Immature natural killer cell (primary cell): ENCODE measurements at regions not wholly inside any gene's neighbourhood (a gene's known extent, or its start where the extent isn't known, plus 50 kb on each side); places are given as distances from the start of the nearest gene placed in this dataset.

ENCODE experiments used
- DNase-seq, 3 donors: peaks; one replicate each; pipeline ENCODE4 v3.0.0; 2022; ENCODE audit warnings: mixed read lengths in 1 of 3
- H3K27ac Mint-ChIP-seq, 6 donors: one replicate each; pipeline ENCODE4 v1.8.0; 2020; ENCODE audit warnings: mixed read lengths in 6 of 6, mild to moderate bottlenecking in 5 of 6, inconsistent platforms in 4 of 6, moderate library complexity in 3 of 6
- H3K27me3 Mint-ChIP-seq, 3 donors: one replicate each; pipeline ENCODE4 v1.8.0; 2020 to 2021; ENCODE audit warnings: low read depth in 3 of 3, mild to moderate bottlenecking in 3 of 3, mixed read lengths in 3 of 3, moderate library complexity in 3 of 3, inconsistent platforms in 1 of 3
- H3K36me3 Mint-ChIP-seq, 3 donors: one replicate each; pipeline ENCODE4 v1.8.0; 2020; ENCODE audit warnings: mixed read lengths in 3 of 3, inconsistent platforms in 2 of 3, mild to moderate bottlenecking in 2 of 3
- H3K4me1 Mint-ChIP-seq, 2 donors: one replicate each; pipeline ENCODE4 v1.8.0; 2020; ENCODE audit warnings: inconsistent platforms in 2 of 2, mild to moderate bottlenecking in 2 of 2, mixed read lengths in 2 of 2, moderate library complexity in 1 of 2
- H3K4me3 Mint-ChIP-seq, 5 donors: one replicate each; pipeline ENCODE4 v1.8.0; 2020; ENCODE audit warnings: mild to moderate bottlenecking in 5 of 5, mixed read lengths in 5 of 5, inconsistent platforms in 3 of 5, moderate library complexity in 3 of 5
- H3K9me3 Mint-ChIP-seq, 6 donors: one replicate each; pipeline ENCODE4 v1.8.0; 2020; ENCODE audit warnings: mild to moderate bottlenecking in 6 of 6, mixed read lengths in 6 of 6, inconsistent platforms in 4 of 6, moderate library complexity in 3 of 6

DNA sequence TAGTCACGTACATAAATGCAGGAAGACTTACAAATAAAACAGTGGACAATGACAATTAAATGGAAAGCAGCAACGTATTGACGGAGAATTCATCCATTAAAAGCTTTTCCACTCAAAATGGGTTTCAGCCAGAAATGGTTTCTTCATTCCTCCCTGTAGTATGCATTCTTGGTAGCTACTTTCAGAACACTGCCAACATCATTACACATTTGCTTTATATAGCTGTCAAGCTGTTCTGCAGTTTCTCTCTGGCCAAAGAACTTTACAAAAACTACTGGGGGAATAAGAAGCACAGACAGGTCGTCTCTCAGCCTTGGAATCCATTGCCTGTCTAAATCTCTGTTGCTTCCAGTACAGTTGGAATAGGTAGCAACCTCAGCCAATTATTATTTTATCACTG lies 84.1 kb upstream of the NCKAP5 start:
- H3K4me1 Mint-ChIP-seq: no peaks in the 10 kb centered on the region
- H3K9me3 Mint-ChIP-seq: peaks cover 0 to 10% (median 5%) of the 10 kb centered on the region in 6 donors
- no peaks in the 10 kb centered on the region for H3K36me3 Mint-ChIP-seq
- H3K4me3 Mint-ChIP-seq: no peak overlapping the region
- peaks cover 0 to 4% (median 0%) of the 10 kb centered on the region in 3 donors for H3K27me3 Mint-ChIP-seq
- no peak for DNase-seq
- H3K27ac Mint-ChIP-seq: no peak overlapping the region

DNA sequence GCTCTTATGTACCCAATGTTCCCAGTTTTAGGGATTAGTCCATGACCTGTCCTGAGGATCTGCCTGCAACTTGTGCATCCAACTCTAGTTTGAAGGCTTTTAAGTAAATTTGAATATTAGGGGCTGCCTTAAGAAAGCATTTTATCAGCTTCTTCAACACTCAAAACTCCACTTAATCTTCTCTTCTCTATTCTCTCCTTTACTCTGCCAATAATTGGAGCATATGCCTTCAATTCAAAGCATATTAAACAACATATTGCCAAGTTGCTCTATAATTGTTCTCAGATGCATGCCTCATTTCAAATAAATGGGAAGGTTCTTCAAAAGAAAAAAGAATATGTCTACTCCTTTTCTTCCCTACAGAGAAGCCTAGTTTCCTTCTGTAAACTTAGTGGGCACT lies 84.8 kb upstream of the NCKAP5 start:
- Mint-ChIP-seq H3K27me3 (peaks cover 0 to 4% (median 0%) of the 10 kb centered on the region in 3 donors), H3K9me3 (peaks cover 0 to 10% (median 5%) of the 10 kb centered on the region in 6 donors), H3K4me3 (no peak overlapping the region), H3K27ac (no peak overlapping the region), H3K4me1 (no peaks in the 10 kb centered on the region), H3K36me3 (no peaks in the 10 kb centered on the region)
- DNase-seq: no peak

DNA sequence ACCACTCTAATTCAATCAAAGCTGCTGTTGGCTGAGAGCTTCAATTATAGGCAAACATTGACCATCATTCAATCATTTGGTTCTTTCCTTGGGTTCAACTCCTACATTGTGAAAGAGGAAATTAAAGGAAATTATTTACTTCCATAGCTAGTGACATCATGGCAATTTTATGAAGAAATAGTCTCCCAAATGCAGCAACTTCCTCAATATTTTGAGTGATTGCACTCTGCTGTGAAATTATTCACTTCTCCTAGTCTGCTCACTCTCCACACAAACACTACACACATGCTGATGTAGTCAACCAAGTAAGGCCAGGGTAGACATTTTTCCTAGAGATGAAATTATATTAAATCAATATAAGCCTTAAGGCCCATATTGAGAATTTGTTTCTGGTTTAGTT lies 86.7 kb upstream of the NCKAP5 start:
- Mint-ChIP-seq H3K27me3 (peaks cover 0 to 4% (median 0%) of the 10 kb centered on the region in 3 donors), H3K27ac (no peak overlapping the region), H3K4me3 (no peak overlapping the region), H3K9me3 (peaks cover 0 to 11% (median 2%) of the 10 kb centered on the region in 6 donors), H3K36me3 (no peaks in the 10 kb centered on the region), H3K4me1 (no peaks in the 10 kb centered on the region)
- DNase-seq: no peak

DNA sequence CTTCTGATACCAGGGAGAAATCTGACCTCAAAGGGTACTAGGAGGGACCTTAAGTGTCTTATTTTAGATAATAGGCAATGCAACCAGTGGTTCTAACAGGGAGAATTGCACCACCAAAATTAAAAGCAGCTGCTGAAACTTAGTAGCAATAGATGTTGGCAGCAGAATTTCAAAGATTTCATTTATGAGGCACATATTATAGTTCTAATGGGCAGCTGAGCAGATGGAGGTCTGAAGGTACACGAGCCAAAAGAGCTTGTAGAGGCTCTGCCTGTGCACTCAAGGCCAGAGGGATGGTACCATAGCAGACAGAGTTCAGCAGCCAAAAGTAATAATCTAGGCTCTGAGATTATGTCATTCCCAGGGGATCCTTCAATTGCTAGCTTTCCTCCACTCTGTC lies 87.3 kb upstream of the NCKAP5 start:
- H3K36me3 Mint-ChIP-seq: no peaks in the 10 kb centered on the region
- peaks cover 0 to 8% (median 5%) of the 10 kb centered on the region in 6 donors for H3K9me3 Mint-ChIP-seq
- DNase-seq: no peak
- no peaks in the 10 kb centered on the region for H3K4me1 Mint-ChIP-seq
- H3K4me3 Mint-ChIP-seq: no peak overlapping the region
- H3K27ac Mint-ChIP-seq: no peak overlapping the region
- H3K27me3 Mint-ChIP-seq: peaks cover 0 to 2% (median 0%) of the 10 kb centered on the region in 3 donors

DNA sequence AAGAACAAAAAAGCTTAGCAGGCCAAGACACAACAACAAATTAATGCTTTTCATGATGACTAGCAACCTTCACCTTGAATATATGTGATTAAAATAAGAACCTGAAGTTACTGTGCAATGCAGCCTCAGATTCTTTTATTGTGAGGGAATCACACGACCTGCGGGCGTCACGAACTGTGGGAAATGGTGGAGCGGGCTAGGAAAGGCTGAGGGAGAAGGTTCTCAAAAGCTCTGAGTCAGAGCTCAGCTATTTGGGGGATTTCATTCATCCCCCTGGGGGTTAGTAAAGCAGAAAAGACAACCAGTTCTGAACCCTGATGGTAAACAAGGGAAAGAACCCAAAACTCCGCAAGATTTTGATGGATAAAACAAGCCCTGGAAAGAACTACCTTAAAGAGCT lies 89.3 kb upstream of the NCKAP5 start:
- H3K4me3 Mint-ChIP-seq: no peak overlapping the region
- peaks cover 0 to 11% (median 7%) of the 10 kb centered on the region in 6 donors for H3K9me3 Mint-ChIP-seq
- H3K36me3 Mint-ChIP-seq: no peaks in the 10 kb centered on the region
- no peak overlapping the region for H3K27ac Mint-ChIP-seq
- no peaks in the 10 kb centered on the region for H3K4me1 Mint-ChIP-seq
- DNase-seq: no peak
- H3K27me3 Mint-ChIP-seq: peaks cover 0 to 2% (median 0%) of the 10 kb centered on the region in 3 donors

DNA sequence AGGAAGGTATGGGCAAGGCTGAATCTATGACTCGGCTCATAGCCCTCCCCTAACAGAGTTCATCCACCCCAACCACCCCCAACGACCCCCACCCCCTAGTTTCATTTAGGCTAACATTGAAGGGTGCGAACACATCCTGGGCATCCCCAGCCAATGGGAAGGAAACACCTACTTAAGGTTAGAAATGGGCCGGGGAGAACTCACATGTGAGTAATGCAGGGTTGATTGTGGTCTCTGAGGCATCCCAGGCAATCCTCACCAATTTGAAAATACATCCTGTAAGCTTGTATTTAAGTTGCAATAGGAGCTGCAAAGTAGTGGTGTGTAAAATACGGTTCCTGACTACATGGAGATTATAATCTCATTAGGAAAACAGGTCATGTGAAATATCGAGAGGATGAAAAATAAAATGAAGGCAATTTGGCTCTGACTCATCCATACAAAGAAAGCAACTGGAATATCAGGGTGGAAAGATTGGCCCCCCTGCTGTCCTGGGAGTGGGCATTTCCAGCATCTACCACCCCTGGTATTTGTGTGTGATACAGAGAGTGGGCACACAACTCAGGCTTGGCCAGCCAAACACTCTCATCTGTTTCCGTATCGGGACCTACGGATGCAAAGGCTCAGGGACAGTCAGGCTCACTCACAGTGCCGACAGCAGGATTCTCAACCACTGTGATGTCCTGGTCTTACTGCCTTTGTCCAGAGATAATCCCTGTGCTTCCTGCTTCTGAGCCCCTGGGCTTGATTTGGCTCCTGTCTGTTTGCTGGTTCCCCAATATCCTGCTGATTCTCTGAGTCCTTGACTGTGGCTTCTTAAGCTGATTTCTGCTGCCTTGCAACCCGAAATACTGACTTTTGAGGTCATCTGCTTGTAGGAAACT lies 90.0 kb upstream of the NCKAP5 start:
- DNase-seq: no peak
- Mint-ChIP-seq H3K4me3 (no peak overlapping the region), H3K4me1 (no peaks in the 10 kb centered on the region), H3K36me3 (no peaks in the 10 kb centered on the region), H3K27me3 (peaks cover 0 to 2% (median 0%) of the 10 kb centered on the region in 3 donors), H3K9me3 (peaks cover 0 to 11% (median 7%) of the 10 kb centered on the region in 6 donors), H3K27ac (no peak overlapping the region)

DNA sequence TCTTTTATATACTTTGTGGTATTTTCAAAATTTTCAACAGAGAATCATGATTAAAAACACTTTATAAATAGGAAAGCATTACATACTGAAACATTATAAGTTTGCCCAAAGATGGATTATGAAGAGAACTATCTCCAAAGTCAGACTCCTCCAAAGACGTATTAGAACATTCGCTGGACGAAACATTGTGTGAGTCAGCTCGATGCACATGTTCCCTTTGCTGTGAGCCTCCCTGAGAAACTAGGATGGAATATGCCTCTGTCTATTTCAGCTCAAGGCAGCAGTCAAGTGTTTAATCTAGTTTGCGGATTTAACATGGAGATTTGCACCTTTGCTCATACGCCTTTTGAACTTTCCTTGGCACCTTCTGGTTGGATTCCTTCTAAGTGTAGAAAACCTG lies 92.2 kb upstream of the NCKAP5 start:
- H3K4me3 Mint-ChIP-seq: no peak overlapping the region
- no peaks in the 10 kb centered on the region for H3K4me1 Mint-ChIP-seq
- DNase-seq: no peak
- H3K36me3 Mint-ChIP-seq: no peaks in the 10 kb centered on the region
- peaks cover 1 to 25% (median 7%) of the 10 kb centered on the region in 6 donors for H3K9me3 Mint-ChIP-seq
- no peaks in the 10 kb centered on the region for H3K27me3 Mint-ChIP-seq
- no peak overlapping the region for H3K27ac Mint-ChIP-seq

DNA sequence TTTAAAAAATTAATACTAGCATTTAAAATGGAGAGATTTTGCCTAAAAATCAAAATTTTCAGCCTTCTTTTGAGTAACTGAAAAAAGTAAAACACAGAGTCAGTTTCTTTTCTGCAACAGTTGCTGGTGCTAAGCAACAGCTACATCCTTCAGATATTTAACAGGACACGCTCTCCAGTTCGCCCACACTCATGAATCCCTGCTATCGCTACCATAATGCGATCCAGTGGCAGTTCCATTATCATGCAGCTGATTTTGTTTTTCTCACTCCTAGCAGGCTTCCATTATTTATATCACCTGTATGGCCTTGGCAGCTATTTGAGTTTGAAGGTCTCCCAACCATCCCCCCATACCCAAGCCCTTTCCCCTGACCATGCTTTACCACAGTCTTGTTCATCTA lies 93.1 kb upstream of the NCKAP5 start:
- Mint-ChIP-seq H3K27me3 (no peaks in the 10 kb centered on the region), H3K27ac (no peak overlapping the region), H3K9me3 (peaks cover 1 to 25% (median 7%) of the 10 kb centered on the region in 6 donors), H3K4me1 (no peaks in the 10 kb centered on the region), H3K36me3 (no peaks in the 10 kb centered on the region), H3K4me3 (no peak overlapping the region)
- DNase-seq: no peak

DNA sequence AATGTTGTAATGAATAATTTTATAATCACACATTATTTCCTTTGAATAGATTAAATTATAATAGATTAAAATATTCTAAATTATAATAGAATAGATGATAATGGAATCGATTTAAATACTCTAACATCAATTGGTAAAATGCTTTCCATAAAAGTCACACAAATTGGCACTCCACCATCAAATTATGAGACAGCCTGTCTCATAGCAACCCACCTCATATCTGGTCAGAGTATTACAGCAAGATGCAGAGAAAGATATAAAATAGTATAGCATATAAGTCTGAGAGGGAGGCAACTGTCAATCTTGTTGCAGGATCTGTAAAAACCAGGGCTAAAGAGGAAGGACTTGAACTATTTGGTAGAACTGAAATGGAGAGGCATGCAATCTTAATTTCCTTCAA lies 98.4 kb upstream of the NCKAP5 start:
- H3K9me3 Mint-ChIP-seq: peaks cover 3 to 16% (median 6%) of the 10 kb centered on the region in 6 donors
- DNase-seq: no peak
- no peaks in the 10 kb centered on the region for H3K27me3 Mint-ChIP-seq
- H3K4me3 Mint-ChIP-seq: no peak overlapping the region
- H3K27ac Mint-ChIP-seq: no peak overlapping the region
- no peaks in the 10 kb centered on the region for H3K4me1 Mint-ChIP-seq
- H3K36me3 Mint-ChIP-seq: no peaks in the 10 kb centered on the region

DNA sequence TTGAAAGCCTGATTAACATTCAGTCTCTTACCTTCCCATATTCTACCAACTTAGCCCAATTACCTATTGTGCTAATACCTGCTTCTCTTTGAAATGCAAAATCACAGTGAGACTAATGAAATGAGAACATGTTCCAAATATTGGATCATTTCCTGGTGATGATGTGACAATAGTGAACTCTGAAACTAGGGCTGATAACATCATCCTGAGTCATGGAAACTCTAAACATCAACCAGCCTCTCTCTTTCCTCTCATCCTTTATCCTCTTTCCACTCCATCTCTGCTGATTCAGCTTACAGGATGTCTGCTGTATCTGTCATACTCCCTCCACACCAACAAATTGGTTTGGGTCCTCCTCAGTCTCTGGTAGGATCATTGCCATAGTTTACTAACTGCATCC lies 98.8 kb upstream of the NCKAP5 start:
- no peaks in the 10 kb centered on the region for H3K36me3 Mint-ChIP-seq
- no peaks in the 10 kb centered on the region for H3K4me1 Mint-ChIP-seq
- DNase-seq: no peak
- H3K27ac Mint-ChIP-seq: no peak overlapping the region
- H3K4me3 Mint-ChIP-seq: no peak overlapping the region
- no peaks in the 10 kb centered on the region for H3K27me3 Mint-ChIP-seq
- H3K9me3 Mint-ChIP-seq: peaks cover 4 to 16% (median 7%) of the 10 kb centered on the region in 6 donors

DNA sequence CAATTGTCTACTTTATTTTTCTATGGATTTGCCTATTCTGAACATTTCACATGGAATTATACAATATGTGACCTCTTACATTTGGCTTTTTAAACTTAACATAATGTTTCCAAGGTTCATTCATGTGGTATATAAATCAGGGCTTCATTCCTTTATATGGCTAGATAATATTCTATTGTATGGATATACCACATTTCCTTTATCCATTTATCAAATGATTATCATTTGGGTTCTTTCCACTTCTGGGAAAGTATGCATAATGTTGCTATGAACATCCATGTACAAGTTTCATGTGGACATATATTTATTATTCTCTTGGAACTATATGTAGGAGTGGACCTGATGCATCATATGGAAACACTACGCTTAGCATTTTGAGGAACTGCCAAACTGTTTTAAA lies 99.7 kb upstream of the NCKAP5 start:
- H3K4me3 Mint-ChIP-seq: no peak overlapping the region
- peaks cover 4 to 19% (median 7%) of the 10 kb centered on the region in 6 donors for H3K9me3 Mint-ChIP-seq
- no peaks in the 10 kb centered on the region for H3K27me3 Mint-ChIP-seq
- no peaks in the 10 kb centered on the region for H3K36me3 Mint-ChIP-seq
- DNase-seq: no peak
- no peak overlapping the region for H3K27ac Mint-ChIP-seq
- no peaks in the 10 kb centered on the region for H3K4me1 Mint-ChIP-seq

DNA sequence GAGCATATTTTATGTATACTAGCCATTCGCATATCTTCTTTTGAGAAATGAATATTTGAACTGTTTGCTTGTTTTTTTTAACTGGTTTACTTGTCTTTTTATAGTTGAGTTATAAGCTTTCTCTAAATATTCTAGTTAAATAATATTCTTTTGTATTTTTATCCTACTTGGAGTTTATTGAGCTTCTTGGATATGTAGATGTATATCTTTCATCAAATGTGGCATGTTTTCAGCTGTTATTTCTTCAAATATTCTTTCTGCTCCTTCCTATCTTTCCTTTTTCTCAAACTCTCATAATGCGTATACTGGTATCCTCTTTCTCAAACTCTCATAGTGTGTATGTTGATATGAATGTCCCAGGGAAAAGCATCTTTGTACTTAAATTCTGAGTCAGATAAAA lies 100.3 kb upstream of the NCKAP5 start:
- H3K27me3 Mint-ChIP-seq: peaks cover 0 to 2% (median 0%) of the 10 kb centered on the region in 3 donors
- H3K9me3 Mint-ChIP-seq: peaks cover 4 to 18% (median 7%) of the 10 kb centered on the region in 6 donors
- DNase-seq: no peak
- H3K27ac Mint-ChIP-seq: no peak overlapping the region
- H3K36me3 Mint-ChIP-seq: no peaks in the 10 kb centered on the region
- no peak overlapping the region for H3K4me3 Mint-ChIP-seq
- no peaks in the 10 kb centered on the region for H3K4me1 Mint-ChIP-seq

DNA sequence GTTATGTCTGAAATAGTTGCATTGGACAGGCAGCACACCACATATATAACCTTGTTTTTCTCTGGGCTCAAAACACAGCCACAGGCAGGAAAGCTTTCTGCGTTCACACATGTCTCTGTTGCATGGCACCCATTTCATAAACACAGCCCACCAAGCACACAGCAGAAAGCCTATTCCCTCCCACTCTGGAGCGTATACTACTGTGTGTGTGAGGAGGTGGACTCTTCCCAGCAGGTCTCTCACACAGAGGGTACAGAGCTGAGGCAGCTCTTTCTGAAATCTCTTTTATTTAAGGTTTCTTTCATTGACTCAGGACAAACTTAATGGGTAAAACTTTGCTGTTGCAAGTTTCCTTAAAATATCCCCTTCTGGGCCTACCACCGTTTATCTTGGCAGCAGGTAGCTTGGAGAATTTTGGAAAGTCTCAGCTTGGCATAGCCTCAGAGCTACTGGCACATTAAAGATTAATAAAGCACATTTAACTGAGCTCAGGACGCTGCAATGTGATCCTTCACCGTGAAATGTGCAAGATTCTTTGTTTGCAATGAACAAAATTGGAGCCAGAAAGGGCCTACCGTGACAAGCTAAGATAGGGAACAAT lies 105.1 kb upstream of the NCKAP5 start:
- no peak overlapping the region for H3K27ac Mint-ChIP-seq
- no peak overlapping the region for H3K4me3 Mint-ChIP-seq
- H3K9me3 Mint-ChIP-seq: peaks cover 1 to 22% (median 3%) of the 10 kb centered on the region in 6 donors
- no peak for DNase-seq
- no peaks in the 10 kb centered on the region for H3K36me3 Mint-ChIP-seq
- peaks cover 2 to 5% (median 2%) of the 10 kb centered on the region in 3 donors for H3K27me3 Mint-ChIP-seq
- no peaks in the 10 kb centered on the region for H3K4me1 Mint-ChIP-seq

DNA sequence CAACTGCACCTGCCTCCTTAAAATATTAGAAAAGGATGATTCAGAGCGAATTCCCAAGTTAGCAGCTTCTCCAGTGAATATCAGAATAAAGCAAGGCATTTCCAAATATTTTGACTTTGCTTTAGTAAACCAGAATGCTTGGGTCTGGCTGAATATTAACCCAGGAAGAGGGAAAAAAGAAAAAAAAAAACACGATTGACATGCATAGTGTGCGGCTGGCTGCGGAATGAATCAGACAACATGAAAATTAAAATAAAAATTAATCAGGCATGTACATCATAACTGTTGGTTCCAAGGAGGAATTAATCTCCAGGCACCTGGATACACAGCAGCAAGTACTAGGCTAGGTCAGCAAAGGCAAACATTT lies 105.8 kb upstream of the NCKAP5 start:
- DNase-seq: no peak
- no peak overlapping the region for H3K4me3 Mint-ChIP-seq
- no peaks in the 10 kb centered on the region for H3K4me1 Mint-ChIP-seq
- no peak overlapping the region for H3K27ac Mint-ChIP-seq
- H3K36me3 Mint-ChIP-seq: no peaks in the 10 kb centered on the region
- H3K27me3 Mint-ChIP-seq: peaks cover 2 to 5% (median 2%) of the 10 kb centered on the region in 3 donors
- peaks cover 1 to 19% (median 3%) of the 10 kb centered on the region in 6 donors for H3K9me3 Mint-ChIP-seq
